ENCODE measurements at regions not wholly inside any gene's neighbourhood (a gene's known extent, or its start where the extent isn't known, plus 50 kb on each side); places are given as distances from the start of the nearest gene placed in this dataset.

DNA sequence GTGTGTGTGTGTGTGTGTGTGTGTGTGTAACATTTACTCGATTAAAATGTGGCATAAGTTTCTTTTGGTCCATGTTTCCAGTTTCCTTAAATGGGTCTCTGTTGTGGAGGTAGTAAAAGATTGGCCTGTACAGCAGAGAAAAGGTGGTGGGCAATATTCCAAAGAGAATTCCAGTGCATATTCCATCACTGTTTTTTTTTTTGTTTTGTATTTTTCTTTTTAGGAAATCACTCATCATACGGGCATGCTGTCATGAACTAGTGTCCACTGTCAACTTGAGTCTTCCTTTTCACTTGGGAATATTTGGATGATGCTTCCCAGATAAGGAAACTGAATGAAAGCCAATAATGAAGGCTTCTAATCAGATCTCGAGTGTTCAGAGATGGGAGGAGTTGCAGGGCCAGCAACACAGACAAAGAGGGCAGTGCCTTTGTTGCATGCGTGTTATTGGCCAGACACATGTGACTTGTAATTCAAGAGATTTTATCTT is 95.2 kb upstream of the PDGFD start:
- Histone ChIP-seq H3F3A (ENCODE audit: low read length, unreplicated experiment) (no peaks in the 10 kb centered on the region), H3K4me3 (ENCODE audit: low read length) (no peak overlapping the region), H3K9me3 (ENCODE audit: low read length) (no peaks in the 10 kb centered on the region), H3K9ac (ENCODE audit: low read length) (no peak overlapping the region), H3K27me3 (ENCODE audit: low read length) (no peaks in the 10 kb centered on the region), H3K79me2 (ENCODE audit: low read length) (no peaks in the 10 kb centered on the region), H3K4me1 (ENCODE audit: insufficient read depth, low read length) (no peaks in the 10 kb centered on the region), H3K27ac (ENCODE audit: low read length) (no peak overlapping the region), H3K4me2 (ENCODE audit: low read length) (no peak overlapping the region), H3K36me3 (ENCODE audit: low read depth, low read length) (no peaks in the 10 kb centered on the region), H3K9me2 (replicated peaks; ENCODE audit: low read length) (no peaks in the 10 kb centered on the region), H4K20me1 (ENCODE audit: low read length) (no peaks in the 10 kb centered on the region), H2AFZ (ENCODE audit: low read length) (no peak overlapping the region)
- no TSS peak for BruUV-seq (replicated peaks)
- DNase-seq (no peak), ATAC-seq (no peak)
- ChIA-PET POLR2A (ENCODE audit: unreplicated experiment) (no interaction called here), CTCF (no interaction called here)
- no peak for TF ChIP-seq EZH2 (IDR thresholded peaks at IDR 0.05; ENCODE audit: low read length, unreplicated experiment)
- TF ChIP-seq, protein P1, sequence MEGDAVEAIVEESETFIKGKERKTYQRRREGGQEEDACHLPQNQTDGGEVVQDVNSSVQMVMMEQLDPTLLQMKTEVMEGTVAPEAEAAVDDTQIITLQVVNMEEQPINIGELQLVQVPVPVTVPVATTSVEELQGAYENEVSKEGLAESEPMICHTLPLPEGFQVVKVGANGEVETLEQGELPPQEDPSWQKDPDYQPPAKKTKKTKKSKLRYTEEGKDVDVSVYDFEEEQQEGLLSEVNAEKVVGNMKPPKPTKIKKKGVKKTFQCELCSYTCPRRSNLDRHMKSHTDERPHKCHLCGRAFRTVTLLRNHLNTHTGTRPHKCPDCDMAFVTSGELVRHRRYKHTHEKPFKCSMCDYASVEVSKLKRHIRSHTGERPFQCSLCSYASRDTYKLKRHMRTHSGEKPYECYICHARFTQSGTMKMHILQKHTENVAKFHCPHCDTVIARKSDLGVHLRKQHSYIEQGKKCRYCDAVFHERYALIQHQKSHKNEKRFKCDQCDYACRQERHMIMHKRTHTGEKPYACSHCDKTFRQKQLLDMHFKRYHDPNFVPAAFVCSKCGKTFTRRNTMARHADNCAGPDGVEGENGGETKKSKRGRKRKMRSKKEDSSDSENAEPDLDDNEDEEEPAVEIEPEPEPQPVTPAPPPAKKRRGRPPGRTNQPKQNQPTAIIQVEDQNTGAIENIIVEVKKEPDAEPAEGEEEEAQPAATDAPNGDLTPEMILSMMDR (conservative IDR thresholded peaks at IDR 0.05; ENCODE audit: low read depth, low read length), result no peak
- no peak for TF ChIP-seq EZH2phosphoT487 (IDR thresholded peaks at IDR 0.05; ENCODE audit: borderline replicate concordance, low read length)
- intact Hi-C loops (cut with micrococcal nuclease), result loop anchor here (5.0 kb wide), 2 partner anchors 348 to 1603 kb away; no protein-coding TSS in a partner anchor

GRCh38 chr11:104256525-104256924 is 92.6 kb upstream of the PDGFD start:
- no peaks in the 10 kb centered on the region for H3K9me3 ChIP-seq (ENCODE audit: low read length)
- no peaks in the 10 kb centered on the region for H3K27me3 ChIP-seq (ENCODE audit: low read length)
- H2AFZ ChIP-seq (ENCODE audit: low read length), result no peak overlapping the region
- DNase-seq (peak; percentile 42), ATAC-seq (peak; percentile 56; the same call in 1 of the 2 replicates)
- no peaks in the 10 kb centered on the region for H3K4me1 ChIP-seq (ENCODE audit: insufficient read depth, low read length)
- H3K4me2 ChIP-seq (ENCODE audit: low read length), result no peak overlapping the region
- no peaks in the 10 kb centered on the region for H4K20me1 ChIP-seq (ENCODE audit: low read length)
- H3K27ac ChIP-seq (ENCODE audit: low read length), result no peak overlapping the region
- no peak overlapping the region for H3K9ac ChIP-seq (ENCODE audit: low read length)
- no peaks in the 10 kb centered on the region for H3K9me2 ChIP-seq (replicated peaks; ENCODE audit: low read length)
- no TSS peak for BruUV-seq (replicated peaks)
- CTCF ChIA-PET, result interaction anchor here (0.6 kb wide), 1 partner anchor 325 kb away, joined by 5 read pairs; no protein-coding TSS in a partner anchor
- TF ChIP-seq EZH2 (IDR thresholded peaks at IDR 0.05; ENCODE audit: low read length, unreplicated experiment), result no peak
- TF ChIP-seq, protein P1 (conservative IDR thresholded peaks at IDR 0.05; ENCODE audit: low read depth, low read length), result peak; percentile 64
- TF ChIP-seq EZH2phosphoT487 (IDR thresholded peaks at IDR 0.05; ENCODE audit: borderline replicate concordance, low read length), result no peak
- no peaks in the 10 kb centered on the region for H3K79me2 ChIP-seq (ENCODE audit: low read length)
- POLR2A ChIA-PET (ENCODE audit: unreplicated experiment), result no interaction called here
- H3F3A ChIP-seq (ENCODE audit: low read length, unreplicated experiment), result no peaks in the 10 kb centered on the region
- H3K36me3 ChIP-seq (ENCODE audit: low read depth, low read length), result no peaks in the 10 kb centered on the region
- intact Hi-C loops (cut with micrococcal nuclease), result loop anchor here (5.0 kb wide), 2 partner anchors 351 to 1606 kb away; no protein-coding TSS in a partner anchor
- H3K4me3 ChIP-seq (ENCODE audit: low read length), result no peak overlapping the region

GRCh38 chr11:104254347-104254746 is 90.4 kb upstream of the PDGFD start:
- intact Hi-C loops (cut with micrococcal nuclease), result no loop called here

More at GRCh38 chr11:104254347-104254746, 90.4 kb upstream of the PDGFD start:
- POLR2A ChIA-PET (ENCODE audit: unreplicated experiment), result no interaction called here
- no peaks in the 10 kb centered on the region for H3K4me1 ChIP-seq (ENCODE audit: insufficient read depth, low read length)
- H3K36me3 ChIP-seq (ENCODE audit: low read depth, low read length), result no peaks in the 10 kb centered on the region
- no peaks in the 10 kb centered on the region for H3F3A ChIP-seq (ENCODE audit: low read length, unreplicated experiment)
- no peak overlapping the region for H3K4me3 ChIP-seq (ENCODE audit: low read length)
- CTCF ChIA-PET, result interaction anchor here (0.6 to 0.8 kb wide), 3 partner anchors 141 to 990 kb away, joined by 3 to 7 read pairs (median 3); no protein-coding TSS in a partner anchor
- H3K9ac ChIP-seq (ENCODE audit: low read length), result no peak overlapping the region
- peak; percentile 77 for DNase-seq
- no peaks in the 10 kb centered on the region for H4K20me1 ChIP-seq (ENCODE audit: low read length)
- no TSS peak for BruUV-seq (replicated peaks)
- H3K27ac ChIP-seq (ENCODE audit: low read length), result no peak overlapping the region
- H3K9me3 ChIP-seq (ENCODE audit: low read length), result no peaks in the 10 kb centered on the region
- no peak overlapping the region for H2AFZ ChIP-seq (ENCODE audit: low read length)
- peak; percentile 73; the same call in 1 of the 2 replicates for ATAC-seq
- no peak for TF ChIP-seq EZH2phosphoT487 (IDR thresholded peaks at IDR 0.05; ENCODE audit: borderline replicate concordance, low read length)
- TF ChIP-seq, protein P1 (conservative IDR thresholded peaks at IDR 0.05; ENCODE audit: low read depth, low read length), result peak; percentile 94
- H3K9me2 ChIP-seq (replicated peaks; ENCODE audit: low read length), result no peaks in the 10 kb centered on the region
- no peak overlapping the region for H3K4me2 ChIP-seq (ENCODE audit: low read length)
- no peaks in the 10 kb centered on the region for H3K27me3 ChIP-seq (ENCODE audit: low read length)
- H3K79me2 ChIP-seq (ENCODE audit: low read length), result no peaks in the 10 kb centered on the region

Data from PC-3 (cell line).